ENCODE measurements at regions not wholly inside any gene's neighbourhood (a gene's known extent, or its start where the extent isn't known, plus 50 kb on each side); places are given as distances from the start of the nearest gene placed in this dataset.
"Not testable (repeated sequence)": the region's sequence is repeated elsewhere in the genome, so short reads cannot be mapped to it uniquely, and the experiment has no call there.

DNA sequence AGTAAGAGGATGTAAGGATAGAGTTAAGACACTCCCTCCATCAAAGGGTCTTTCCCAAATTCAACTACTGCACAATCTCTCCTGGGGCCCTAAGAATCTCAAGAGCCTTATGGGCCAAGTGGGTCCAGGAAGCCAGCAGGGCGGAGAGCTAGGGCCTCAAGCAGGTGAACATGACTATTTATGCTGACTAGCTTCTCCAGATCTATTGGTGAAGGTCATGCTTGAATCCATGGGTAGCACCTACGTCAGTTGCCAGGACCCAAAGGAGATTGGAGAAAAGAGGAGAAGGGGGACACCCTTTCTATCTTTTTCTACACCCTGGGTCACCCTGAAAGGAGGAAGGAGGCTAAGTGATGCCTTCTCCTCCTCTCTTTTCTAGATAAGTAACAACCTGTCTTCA lies 534.2 kb upstream of the MIS18BP1 start:
- no peaks in the 10 kb centered on the region for H3K36me3 ChIP-seq
- TF ChIP-seq CTCF (IDR thresholded peaks at IDR 0.05) = no peak
- ATAC-seq (no peak), DNase-seq (no peak)
- no peaks in the 10 kb centered on the region for H3K4me1 ChIP-seq
- no peak overlapping the region for H3K27ac ChIP-seq
- intact Hi-C loops (cut with DNase I) = no loop called here
- H3K4me3 ChIP-seq = no peak overlapping the region
- no peaks in the 10 kb centered on the region for H3K27me3 ChIP-seq (ENCODE audit: low read depth)
- peaks cover 24% of the 10 kb centered on the region for H3K9me3 ChIP-seq

GRCh38 chr14:45786266-45786665 lies 533.3 kb upstream of the MIS18BP1 start:
- DNase-seq = no peak

DNA sequence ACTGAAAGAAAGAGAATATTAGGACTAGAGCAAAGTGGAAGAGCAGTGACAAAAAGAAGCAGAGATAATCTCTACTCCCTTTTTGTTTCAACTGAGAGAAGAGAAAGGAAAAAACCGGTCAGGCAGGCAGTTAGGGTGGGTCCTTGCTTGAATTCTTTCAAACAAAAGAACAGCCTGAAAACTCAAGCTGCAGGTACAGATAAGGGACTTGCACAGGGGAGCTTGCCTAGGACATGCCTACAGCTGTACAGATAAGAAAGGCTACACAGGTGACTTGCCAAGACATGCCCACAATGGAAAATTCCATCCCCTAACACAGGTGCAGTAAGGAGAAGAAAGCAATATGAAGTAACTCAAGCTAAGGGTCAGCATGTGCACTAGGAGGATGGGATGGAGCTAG lies 532.2 kb upstream of the MIS18BP1 start:
- Histone ChIP-seq H3K27ac (no peak overlapping the region), H3K4me3 (no peak overlapping the region), H3K9me3 (peaks cover 24% of the 10 kb centered on the region), H3K4me1 (no peaks in the 10 kb centered on the region), H3K36me3 (no peaks in the 10 kb centered on the region), H3K27me3 (ENCODE audit: low read depth) (no peaks in the 10 kb centered on the region)
- ATAC-seq (peak; percentile 44 to 59), DNase-seq (no peak)
- TF ChIP-seq CTCF (IDR thresholded peaks at IDR 0.05) = no peak
- intact Hi-C loops (cut with DNase I) = no loop called here

More at GRCh38 chr14:45786266-45786665, 533.3 kb upstream of the MIS18BP1 start:
- intact Hi-C loops (cut with DNase I) = no loop called here
- ATAC-seq = no peak
- Histone ChIP-seq H3K27ac (no peak overlapping the region), H3K36me3 (no peaks in the 10 kb centered on the region), H3K9me3 (peaks cover 24% of the 10 kb centered on the region), H3K27me3 (ENCODE audit: low read depth) (no peaks in the 10 kb centered on the region), H3K4me3 (no peak overlapping the region), H3K4me1 (no peaks in the 10 kb centered on the region)
- TF ChIP-seq CTCF (IDR thresholded peaks at IDR 0.05) = no peak

DNA sequence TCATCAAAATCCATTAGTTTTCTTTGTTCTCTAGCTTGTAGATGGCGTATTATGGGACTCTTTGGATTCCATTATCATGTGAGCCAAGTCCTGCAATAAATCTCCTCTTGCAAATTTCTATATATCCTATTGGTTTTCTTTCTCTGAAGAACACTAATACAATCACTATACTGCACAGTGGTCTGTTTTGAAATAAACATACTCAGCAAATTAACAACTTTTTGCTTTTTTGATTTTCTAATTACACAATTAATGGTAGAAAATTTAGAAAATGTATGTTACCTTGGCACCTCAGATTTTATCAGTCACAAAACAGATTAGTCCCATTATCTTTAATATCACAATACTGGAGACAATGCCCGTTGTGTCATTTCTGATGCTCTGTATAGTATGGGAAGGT lies 513.2 kb upstream of the MIS18BP1 start:
- H3K4me3 ChIP-seq = no peak overlapping the region

GRCh38 chr14:45757655-45758054 lies 504.7 kb upstream of the MIS18BP1 start:
- no peaks in the 10 kb centered on the region for H3K36me3 ChIP-seq
- H3K4me1 ChIP-seq = no peaks in the 10 kb centered on the region
- ATAC-seq = no peak
- H3K27ac ChIP-seq = no peak overlapping the region
- H3K9me3 ChIP-seq = peaks cover 10% of the 10 kb centered on the region
- H3K27me3 ChIP-seq (ENCODE audit: low read depth) = no peaks in the 10 kb centered on the region
- intact Hi-C loops (cut with DNase I) = no loop called here
- TF ChIP-seq CTCF (IDR thresholded peaks at IDR 0.05) = no peak
- no peak for DNase-seq
- no peak overlapping the region for H3K4me3 ChIP-seq

More for the DNA sequence above, 513.2 kb upstream of the MIS18BP1 start:
- ATAC-seq = no peak
- Histone ChIP-seq H3K27ac (no peak overlapping the region), H3K36me3 (no peaks in the 10 kb centered on the region), H3K27me3 (ENCODE audit: low read depth) (no peaks in the 10 kb centered on the region), H3K9me3 (no peaks in the 10 kb centered on the region), H3K4me1 (no peaks in the 10 kb centered on the region)
- TF ChIP-seq CTCF (IDR thresholded peaks at IDR 0.05) = no peak
- intact Hi-C loops (cut with DNase I) = no loop called here
- DNase-seq = no peak

DNA sequence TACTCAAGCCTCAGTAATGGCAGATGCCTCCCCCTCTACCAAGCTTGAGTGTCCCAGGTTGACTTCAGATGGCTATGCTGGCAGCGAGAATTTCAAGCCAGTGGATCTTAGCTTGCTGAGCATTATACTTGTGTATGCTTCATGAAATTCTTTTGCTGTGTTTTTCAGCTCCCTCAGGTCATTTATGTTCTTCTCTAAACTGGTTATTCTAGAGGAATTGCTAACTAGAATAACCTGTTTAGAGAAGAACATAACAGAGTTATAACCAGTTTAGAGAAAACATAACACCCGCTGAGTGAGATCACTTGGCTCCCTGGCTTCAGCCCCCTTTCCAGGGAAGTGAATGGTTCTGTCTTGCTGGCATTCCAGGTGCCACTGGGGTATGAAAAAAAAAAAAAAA lies 503.4 kb upstream of the MIS18BP1 start:
- intact Hi-C loops (cut with DNase I); ATAC-seq; DNase-seq; H3K4me1 ChIP-seq; H3K27me3 ChIP-seq (ENCODE audit: low read depth); H3K36me3 ChIP-seq; H3K9me3 ChIP-seq; H3K27ac ChIP-seq; H3K4me3 ChIP-seq: not testable (repeated sequence)

All from lower lobe of right lung (tissue), 2 donors.